Endodermal cell (in vitro differentiated cells): ENCODE measurements at regions not wholly inside any gene's neighbourhood (a gene's known extent, or its start where the extent isn't known, plus 50 kb on each side); places are given as distances from the start of the nearest gene placed in this dataset.

ENCODE experiments used
- DNase-seq: peaks from one replicate; pipeline ENCODE4 v3.0.0-alpha.2; 2017
- H3K27ac ChIP-seq: 2 replicates; pipeline ENCODE4 v1.5.1; 2013; ENCODE audit warnings: mild to moderate bottlenecking, low read depth, low read length, moderate library complexity
- H3K27me3 ChIP-seq: 2 replicates; pipeline ENCODE4 v1.6.1; 2013; ENCODE audit warnings: mild to moderate bottlenecking, low read length, moderate library complexity; ENCODE audit not compliant: insufficient read depth, control insufficient read depth, poor library complexity, severe bottlenecking
- H3K36me3 ChIP-seq: 2 replicates; pipeline ENCODE4 v1.7.0; 2013; ENCODE audit warnings: mild to moderate bottlenecking, low read length, moderate library complexity; ENCODE audit not compliant: control insufficient read depth, insufficient read depth
- H3K4me1 ChIP-seq: one replicate; pipeline ENCODE4 v1.7.0; 2013; ENCODE audit warnings: low read length; ENCODE audit not compliant: control insufficient read depth, insufficient read depth
- H3K4me3 ChIP-seq: 2 replicates; pipeline ENCODE4 v1.5.1; 2013; ENCODE audit warnings: mild to moderate bottlenecking, low read length, moderate library complexity
- H3K9ac ChIP-seq: 2 replicates; pipeline ENCODE4 v1.6.1; 2013; ENCODE audit warnings: mild to moderate bottlenecking, low read length, moderate library complexity; ENCODE audit not compliant: poor library complexity, severe bottlenecking; ENCODE audit errors: extremely low read depth
- H3K9me3 ChIP-seq: 2 replicates; pipeline ENCODE4 v1.6.1; 2013; ENCODE audit warnings: mild to moderate bottlenecking, low read length, moderate library complexity; ENCODE audit not compliant: control insufficient read depth
- H3K27ac Mint-ChIP-seq: 2 replicates; pipeline ENCODE4 v1.8.0; 2020; ENCODE audit warnings: mixed read lengths
- H3K27me3 Mint-ChIP-seq: 2 replicates; pipeline ENCODE4 v1.8.0; 2021; ENCODE audit warnings: mild to moderate bottlenecking, mixed read lengths; ENCODE audit not compliant: insufficient read depth
- H3K36me3 Mint-ChIP-seq: 2 replicates; pipeline ENCODE4 v1.8.0; 2020; ENCODE audit warnings: low read depth, mixed read lengths
- H3K4me1 Mint-ChIP-seq: 2 replicates; pipeline ENCODE4 v1.8.0; 2020; ENCODE audit warnings: mixed read lengths
- H3K4me3 Mint-ChIP-seq: 2 replicates; pipeline ENCODE4 v1.8.0; 2020; ENCODE audit warnings: mild to moderate bottlenecking, moderate library complexity, mixed read lengths
- H3K9me3 Mint-ChIP-seq: 2 replicates; pipeline ENCODE4 v1.8.0; 2020; ENCODE audit warnings: mild to moderate bottlenecking, mixed read lengths
- WGBS, 2 experiments: methylation state at CpG; one replicate each; pipeline versions ENCODE4 v1.1.5 to v1.1.7; 2013; ENCODE audit warnings: missing lambda C conversion rate in 2 of 2, mixed read lengths in 1 of 2; ENCODE audit not compliant: insufficient coverage in 1 of 2, insufficient read length in 1 of 2; 5-methylcytosine and 5-hydroxymethylcytosine counted together
- TF ChIP-seq, protein P1 (sequence below): fragments of 200-600 bp; sonication (generic); conservative IDR thresholded peaks from 2 replicates; pipeline ENCODE4 v1.5.0; 2021; ENCODE audit warnings: antibody characterized with exemption, mild to moderate bottlenecking

DNA sequence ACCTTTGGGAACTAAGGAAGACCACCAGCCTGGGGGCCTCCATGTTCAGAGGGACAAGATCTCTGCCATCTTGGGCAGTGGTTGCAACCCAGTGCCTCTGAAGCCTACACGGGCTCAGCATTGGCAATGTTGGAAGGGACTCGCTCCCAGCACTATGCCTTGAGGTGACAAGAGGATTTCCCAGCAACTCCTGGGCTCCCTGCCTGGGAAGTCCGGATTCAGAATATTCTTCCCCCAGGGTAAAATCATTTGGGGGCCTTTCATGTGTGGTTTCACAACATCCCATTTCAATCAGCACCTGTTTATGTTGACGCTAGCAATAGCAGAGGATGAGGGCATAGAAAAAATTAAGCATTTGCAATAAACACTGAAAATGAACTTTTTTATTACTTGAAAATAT is 509.8 kb upstream of the MGMT start:
- Histone ChIP-seq H3K27me3 (no peaks in the 10 kb centered on the region), H3K36me3 (no peaks in the 10 kb centered on the region), H3K9ac (no peak overlapping the region), H3K4me1 (no peaks in the 10 kb centered on the region), H3K4me3 (no peak overlapping the region), H3K9me3 (no peaks in the 10 kb centered on the region), H3K27ac (no peak overlapping the region)
- no peak overlapping the region for H3K4me3 Mint-ChIP-seq
- no peaks in the 10 kb centered on the region for H3K36me3 Mint-ChIP-seq
- no peaks in the 10 kb centered on the region for H3K9me3 Mint-ChIP-seq
- no peak for DNase-seq
- H3K27ac Mint-ChIP-seq = no peak overlapping the region
- no peaks in the 10 kb centered on the region for H3K27me3 Mint-ChIP-seq
- WGBS, 2 experiments = 64 to 100% methylated on average over 2 to 4 of the region's 4 CpGs
- no peaks in the 10 kb centered on the region for H3K4me1 Mint-ChIP-seq
- TF ChIP-seq, protein P1, sequence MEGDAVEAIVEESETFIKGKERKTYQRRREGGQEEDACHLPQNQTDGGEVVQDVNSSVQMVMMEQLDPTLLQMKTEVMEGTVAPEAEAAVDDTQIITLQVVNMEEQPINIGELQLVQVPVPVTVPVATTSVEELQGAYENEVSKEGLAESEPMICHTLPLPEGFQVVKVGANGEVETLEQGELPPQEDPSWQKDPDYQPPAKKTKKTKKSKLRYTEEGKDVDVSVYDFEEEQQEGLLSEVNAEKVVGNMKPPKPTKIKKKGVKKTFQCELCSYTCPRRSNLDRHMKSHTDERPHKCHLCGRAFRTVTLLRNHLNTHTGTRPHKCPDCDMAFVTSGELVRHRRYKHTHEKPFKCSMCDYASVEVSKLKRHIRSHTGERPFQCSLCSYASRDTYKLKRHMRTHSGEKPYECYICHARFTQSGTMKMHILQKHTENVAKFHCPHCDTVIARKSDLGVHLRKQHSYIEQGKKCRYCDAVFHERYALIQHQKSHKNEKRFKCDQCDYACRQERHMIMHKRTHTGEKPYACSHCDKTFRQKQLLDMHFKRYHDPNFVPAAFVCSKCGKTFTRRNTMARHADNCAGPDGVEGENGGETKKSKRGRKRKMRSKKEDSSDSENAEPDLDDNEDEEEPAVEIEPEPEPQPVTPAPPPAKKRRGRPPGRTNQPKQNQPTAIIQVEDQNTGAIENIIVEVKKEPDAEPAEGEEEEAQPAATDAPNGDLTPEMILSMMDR = no peak

DNA sequence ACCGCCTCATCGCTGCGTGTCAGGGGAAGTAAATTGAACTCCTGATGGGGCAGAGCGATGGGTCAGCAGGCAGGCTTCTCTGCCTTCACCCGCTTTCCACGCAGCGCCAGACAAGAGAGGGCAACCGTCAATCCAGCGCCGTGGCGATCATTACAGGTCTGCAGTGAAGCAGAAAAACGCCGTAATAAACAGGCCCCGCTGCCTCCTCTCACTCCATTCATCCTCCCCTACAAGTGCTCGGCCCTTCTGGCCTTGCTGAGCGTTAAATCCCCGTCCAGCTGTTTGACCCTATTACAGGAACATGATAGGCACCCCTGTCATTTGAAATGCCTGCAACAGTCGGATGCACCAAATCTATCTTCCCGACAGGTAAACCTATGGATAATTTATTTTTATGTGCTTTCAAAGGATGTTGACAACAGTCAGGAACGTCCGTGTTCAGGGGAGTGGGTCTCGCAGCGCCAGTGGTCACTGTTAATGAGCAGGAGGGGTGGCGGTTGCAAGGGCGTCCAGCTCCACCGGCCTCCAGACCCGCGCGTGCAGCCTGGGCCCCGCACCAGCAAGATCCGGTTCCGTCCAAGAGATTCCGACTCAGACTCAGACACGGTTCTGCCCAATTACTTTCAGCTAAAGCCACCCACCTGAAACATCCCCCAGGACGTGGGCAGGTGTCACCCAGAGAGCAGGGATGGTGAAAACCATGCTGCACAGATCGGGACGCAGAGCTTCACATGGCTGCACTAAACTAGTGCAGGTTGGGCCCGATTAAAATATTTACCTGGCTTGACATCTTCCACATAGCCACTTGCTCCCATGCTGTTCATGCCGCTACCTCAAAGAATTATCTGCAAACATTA is 508.0 kb upstream of the MGMT start:
- H3K27ac Mint-ChIP-seq = no peak overlapping the region
- WGBS, 2 experiments = 93 to 96% methylated on average over 17 to 39 of the region's 39 CpGs
- Histone ChIP-seq H3K4me3 (no peak overlapping the region), H3K4me1 (no peaks in the 10 kb centered on the region), H3K36me3 (no peaks in the 10 kb centered on the region), H3K27ac (no peak overlapping the region), H3K9ac (no peak overlapping the region), H3K27me3 (no peaks in the 10 kb centered on the region), H3K9me3 (no peaks in the 10 kb centered on the region)
- no peak overlapping the region for H3K4me3 Mint-ChIP-seq
- no peaks in the 10 kb centered on the region for H3K9me3 Mint-ChIP-seq
- DNase-seq = no peak
- no peaks in the 10 kb centered on the region for H3K36me3 Mint-ChIP-seq
- TF ChIP-seq, protein P1 = no peak
- no peaks in the 10 kb centered on the region for H3K27me3 Mint-ChIP-seq
- no peaks in the 10 kb centered on the region for H3K4me1 Mint-ChIP-seq

DNA sequence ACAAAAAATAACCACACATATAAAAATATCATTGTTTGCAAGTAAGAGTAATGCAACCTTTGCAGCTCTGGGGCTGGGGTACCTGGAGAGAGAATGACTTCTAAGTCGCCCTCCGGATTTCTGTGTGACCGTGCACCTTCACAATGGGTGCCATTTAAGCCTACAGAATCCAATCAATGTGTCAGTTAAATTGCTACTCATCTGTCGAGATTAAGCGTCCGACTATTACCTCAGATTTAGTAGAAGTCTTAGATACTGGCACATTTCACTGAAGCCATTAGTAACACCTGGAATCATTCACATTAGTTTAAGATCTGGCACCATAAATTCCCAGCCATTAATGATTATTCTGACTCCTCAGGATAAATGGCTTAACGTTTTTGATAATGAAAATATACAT is 507.3 kb upstream of the MGMT start:
- TF ChIP-seq, protein P1 = no peak
- Mint-ChIP-seq H3K36me3 (no peaks in the 10 kb centered on the region), H3K4me1 (no peaks in the 10 kb centered on the region), H3K9me3 (no peaks in the 10 kb centered on the region), H3K4me3 (no peak overlapping the region), H3K27me3 (no peaks in the 10 kb centered on the region), H3K27ac (no peak overlapping the region)
- no peak for DNase-seq
- Histone ChIP-seq H3K27ac (no peak overlapping the region), H3K4me1 (no peaks in the 10 kb centered on the region), H3K9ac (no peak overlapping the region), H3K36me3 (no peaks in the 10 kb centered on the region), H3K9me3 (no peaks in the 10 kb centered on the region), H3K4me3 (no peak overlapping the region), H3K27me3 (no peaks in the 10 kb centered on the region)
- WGBS, 2 experiments = 89 to 95% methylated on average over 6 to 7 of the region's 7 CpGs
